Mucosa of descending colon (tissue), 3 donors: ENCODE measurements at regions not wholly inside any gene's neighbourhood (a gene's known extent, or its start where the extent isn't known, plus 50 kb on each side); places are given as distances from the start of the nearest gene placed in this dataset.
A peak's percentile ranks its signal among the peaks of the same experiment; 100 is the strongest.

Experiments used
- ATAC-seq: fragments of 200-7000 bp; cut with Tn5 transposase; one replicate; pipeline ENCODE4 v1.9.1; 2020; ENCODE audit warnings: mild to moderate bottlenecking, moderate library complexity
- DNase-seq, 3 donors: peaks; one replicate each; pipeline ENCODE4 v3.0.0-alpha.2; 2020
- H3K36me3 ChIP-seq: fragments of 200-600 bp; one replicate; pipeline ENCODE4 v1.8.0; 2021; ENCODE audit warnings: low read depth, mild to moderate bottlenecking
- H3K4me1 ChIP-seq: fragments of 200-600 bp; one replicate; pipeline ENCODE4 v1.8.0; 2021; ENCODE audit warnings: low read depth, mild to moderate bottlenecking
- H3K4me3 ChIP-seq: fragments of 200-600 bp; one replicate; pipeline ENCODE4 v1.8.0; 2021; ENCODE audit warnings: mild to moderate bottlenecking
- H3K9me3 ChIP-seq: fragments of 200-600 bp; one replicate; pipeline ENCODE4 v1.8.0; 2021; ENCODE audit warnings: mild to moderate bottlenecking
- CTCF ChIP-seq: fragments of 200-600 bp; IDR thresholded peaks from one replicate; pipeline ENCODE4 v1.8.0; 2022; ENCODE audit warnings: antibody characterized with exemption, mild to moderate bottlenecking
- intact Hi-C, 2 donors: fragments of 100-400 bp; cut with DNase I in 1 of 2; cut with micrococcal nuclease in 1 of 2; formaldehyde crosslinking; loops; one replicate each; pipeline versions ENCODE4 v1.11.0 to v1.11.1; 2022; cut with DNase I, micrococcal nuclease
- donor health status: DM: no; HTN: no; CAD: no; lungs with moderate emphysema.
- donor health status: DM: no; HTN: no; CAD: no.
- donor health status: DM: no; HTN: yes; CAD: no.

- H3K4me3 ChIP-seq, result no peak overlapping the region
- intact Hi-C loops, result no loop called here
- ATAC-seq, result no peak
- peaks cover 11% of the 10 kb centered on the region for H3K9me3 ChIP-seq
- H3K4me1 ChIP-seq, result no peaks in the 10 kb centered on the region
- TF ChIP-seq CTCF, result no peak
- no peak for DNase-seq
- no peaks in the 10 kb centered on the region for H3K36me3 ChIP-seq
Observed at GRCh38 chr15:24861014-24861690, 93.6 kb upstream of the SNRPN start.

GRCh38 chr15:24862726-24863521 is 91.9 kb upstream of the SNRPN start:
- H3K4me3 ChIP-seq, result no peak overlapping the region
- no peaks in the 10 kb centered on the region for H3K36me3 ChIP-seq
- ATAC-seq (no peak), DNase-seq (no peak)
- intact Hi-C loops, result no loop called here
- no peak for TF ChIP-seq CTCF
- peaks cover 13% of the 10 kb centered on the region for H3K9me3 ChIP-seq
- H3K4me1 ChIP-seq, result no peaks in the 10 kb centered on the region

- peaks cover 12% of the 10 kb centered on the region for H3K9me3 ChIP-seq
- ATAC-seq (no peak), DNase-seq (no peak)
- intact Hi-C loops, result no loop called here
- H3K4me1 ChIP-seq, result no peaks in the 10 kb centered on the region
- H3K4me3 ChIP-seq, result no peak overlapping the region
- no peaks in the 10 kb centered on the region for H3K36me3 ChIP-seq
- TF ChIP-seq CTCF, result no peak
Observed at GRCh38 chr15:24865303-24865702, 89.5 kb upstream of the SNRPN start.

- no peaks in the 10 kb centered on the region for H3K36me3 ChIP-seq
- TF ChIP-seq CTCF, result no peak
- ATAC-seq (no peak), DNase-seq (no peak)
- no peak overlapping the region for H3K4me3 ChIP-seq
- intact Hi-C loops, result no loop called here
- H3K4me1 ChIP-seq, result no peaks in the 10 kb centered on the region
- H3K9me3 ChIP-seq, result peaks cover 73% of the 10 kb centered on the region
Observed at GRCh38 chr15:24877174-24877573, 77.6 kb upstream of the SNRPN start.

GRCh38 chr15:24878153-24878552 is 76.6 kb upstream of the SNRPN start:
- no peak for TF ChIP-seq CTCF
- no peaks in the 10 kb centered on the region for H3K4me1 ChIP-seq
- H3K4me3 ChIP-seq, result no peak overlapping the region
- peaks cover 74% of the 10 kb centered on the region for H3K9me3 ChIP-seq
- ATAC-seq (no peak), DNase-seq (peak in 1 of 3 donors; percentile 22)
- intact Hi-C loops, result no loop called here
- no peaks in the 10 kb centered on the region for H3K36me3 ChIP-seq
